GM19395 (cell line): ENCODE measurements at regions not wholly inside any gene's neighbourhood (a gene's known extent, or its start where the extent isn't known, plus 50 kb on each side); places are given as distances from the start of the nearest gene placed in this dataset.

Experiments used
- ATAC-seq: cut with Tn5 transposase; IDR thresholded peaks from one replicate; pipeline ENCODE4 v1.9.1; 2021; ENCODE audit warnings: mild to moderate bottlenecking, moderate library complexity; ENCODE audit not compliant: unreplicated experiment

DNA sequence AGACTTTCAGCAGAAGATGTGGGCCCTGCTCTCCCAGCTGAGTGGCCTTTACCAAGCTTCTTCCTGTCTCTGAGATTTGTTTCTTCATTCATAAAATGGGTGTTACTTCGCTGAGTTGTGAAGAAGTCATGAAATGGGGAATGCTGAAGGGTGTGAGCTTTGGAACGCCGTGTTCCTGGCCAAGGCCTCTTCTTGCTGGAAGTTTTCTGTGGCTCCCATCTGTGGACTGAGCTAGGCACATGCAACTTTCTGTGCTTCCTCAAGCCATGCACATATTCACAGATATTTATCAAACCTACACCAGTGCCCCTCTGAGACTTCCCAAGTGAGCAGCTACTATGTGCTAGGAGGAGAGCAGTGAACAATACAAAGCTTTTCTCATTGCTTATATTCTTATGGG, 106.3 kb upstream of the JUN start:
- ATAC-seq: no peak

GRCh38 chr1:58890609-58891008, 106.8 kb upstream of the JUN start:
- no peak for ATAC-seq

- ATAC-seq: no peak
These were observed 107.5 kb upstream of the JUN start for GRCh38 chr1:58891347-58891746.

GRCh38 chr1:58893257-58893869, 109.5 kb upstream of the JUN start:
- ATAC-seq: no peak

DNA sequence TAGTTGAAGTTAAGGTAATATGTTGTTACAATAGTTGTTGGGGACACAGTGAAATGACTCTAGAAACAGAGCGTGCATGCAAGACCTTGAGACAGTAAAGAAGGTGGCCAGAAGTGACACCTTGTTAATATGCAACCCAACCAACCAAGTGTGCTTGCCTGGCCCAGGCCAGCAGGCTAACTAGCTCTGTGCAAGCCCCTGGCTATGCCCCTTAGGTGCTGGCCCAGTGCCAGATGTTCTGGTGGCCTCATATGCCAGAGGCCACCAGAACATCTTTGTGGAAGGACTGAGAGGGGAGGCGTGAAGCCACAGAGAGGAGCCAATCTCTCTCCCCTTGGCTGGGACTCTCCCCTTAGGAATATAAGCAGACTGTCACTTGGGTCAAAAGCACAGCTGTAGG, 111.2 kb upstream of the JUN start:
- no peak for ATAC-seq

GRCh38 chr1:58895559-58896145, 111.8 kb upstream of the JUN start:
- ATAC-seq: no peak

DNA sequence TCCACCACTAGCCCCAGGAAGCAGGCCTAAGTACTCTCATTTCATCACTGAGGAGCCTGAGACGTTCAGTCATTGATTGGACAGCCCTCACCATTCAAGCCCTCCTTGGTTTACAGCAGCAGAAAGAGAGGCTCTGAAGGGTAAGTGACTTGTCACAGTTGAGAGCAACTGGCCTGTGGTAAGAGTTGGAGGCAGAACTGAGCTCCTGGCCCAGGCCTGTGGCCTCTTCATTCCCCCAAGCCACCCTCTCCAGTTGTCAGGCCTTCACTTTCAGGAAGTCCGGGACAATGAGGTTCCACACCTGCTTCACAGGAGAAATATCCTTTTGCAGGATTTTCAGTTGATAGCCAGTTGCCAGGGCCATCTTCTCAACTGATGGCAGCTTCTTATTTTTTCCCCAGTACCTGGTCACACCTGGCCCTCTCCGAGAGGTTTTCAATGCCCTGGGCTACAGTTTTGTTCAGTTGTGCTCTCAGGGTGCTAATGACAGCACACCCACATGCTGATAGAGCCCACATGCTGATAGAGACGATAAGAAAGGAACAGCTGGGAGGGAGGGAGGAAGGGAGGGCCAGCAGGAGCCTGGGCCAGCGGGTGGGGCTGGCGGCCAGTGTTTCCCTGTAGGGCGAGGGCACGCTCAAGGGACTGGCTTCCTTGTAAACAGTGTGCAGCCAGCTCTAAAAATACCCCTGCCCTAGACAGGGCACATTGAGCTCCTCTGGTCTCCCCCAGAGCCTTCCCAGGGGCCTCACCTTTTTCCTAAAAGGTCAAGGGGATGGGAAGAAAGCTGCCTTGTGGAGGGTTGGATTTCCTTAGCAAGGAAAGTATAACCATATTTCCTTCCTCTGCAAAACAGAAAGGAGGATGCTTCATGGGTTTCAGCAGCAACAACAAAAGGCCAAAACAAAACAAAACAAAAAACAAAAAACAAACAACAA, 112.7 kb upstream of the JUN start:
- ATAC-seq: no peak

DNA sequence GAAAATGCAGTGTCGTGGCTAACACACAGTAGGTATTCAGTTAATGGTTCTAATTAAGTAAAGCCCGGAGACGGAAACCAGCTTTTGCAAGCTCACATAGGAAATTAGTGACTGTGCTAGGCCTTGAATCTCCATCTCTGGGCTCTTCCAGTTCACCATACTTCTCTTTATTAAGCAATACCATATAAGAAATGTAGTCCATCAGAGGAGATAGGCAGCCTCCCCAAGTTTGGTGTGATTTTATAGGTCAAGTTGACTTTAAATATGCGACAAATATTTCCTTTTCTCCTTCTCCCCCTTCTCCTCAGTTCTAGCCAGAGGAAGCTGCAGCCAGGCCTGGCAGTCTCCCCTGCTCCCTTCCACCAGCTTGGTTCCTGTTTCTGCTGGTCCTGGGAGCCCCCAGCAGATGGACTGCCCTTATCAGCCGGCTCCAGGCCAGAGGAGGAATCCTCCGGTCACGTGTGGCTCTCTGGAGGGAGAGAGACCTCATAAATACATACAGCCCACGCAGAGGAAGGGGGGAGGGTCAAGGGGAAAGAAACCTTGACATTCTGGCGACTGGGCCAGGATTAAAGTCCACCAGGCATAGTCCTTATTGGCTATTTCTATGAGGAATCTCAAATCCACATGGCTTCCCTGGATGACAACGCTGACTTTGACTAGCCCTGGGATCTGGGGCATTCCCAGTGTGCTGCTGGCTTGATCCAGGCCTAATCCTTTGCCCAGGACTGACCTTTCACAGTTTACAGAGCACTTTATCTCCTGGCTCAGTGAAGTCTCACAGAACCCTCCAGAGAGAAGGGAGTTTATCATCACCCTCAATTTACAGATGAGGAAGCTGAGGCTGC, 115.1 kb upstream of the JUN start:
- no peak for ATAC-seq

DNA sequence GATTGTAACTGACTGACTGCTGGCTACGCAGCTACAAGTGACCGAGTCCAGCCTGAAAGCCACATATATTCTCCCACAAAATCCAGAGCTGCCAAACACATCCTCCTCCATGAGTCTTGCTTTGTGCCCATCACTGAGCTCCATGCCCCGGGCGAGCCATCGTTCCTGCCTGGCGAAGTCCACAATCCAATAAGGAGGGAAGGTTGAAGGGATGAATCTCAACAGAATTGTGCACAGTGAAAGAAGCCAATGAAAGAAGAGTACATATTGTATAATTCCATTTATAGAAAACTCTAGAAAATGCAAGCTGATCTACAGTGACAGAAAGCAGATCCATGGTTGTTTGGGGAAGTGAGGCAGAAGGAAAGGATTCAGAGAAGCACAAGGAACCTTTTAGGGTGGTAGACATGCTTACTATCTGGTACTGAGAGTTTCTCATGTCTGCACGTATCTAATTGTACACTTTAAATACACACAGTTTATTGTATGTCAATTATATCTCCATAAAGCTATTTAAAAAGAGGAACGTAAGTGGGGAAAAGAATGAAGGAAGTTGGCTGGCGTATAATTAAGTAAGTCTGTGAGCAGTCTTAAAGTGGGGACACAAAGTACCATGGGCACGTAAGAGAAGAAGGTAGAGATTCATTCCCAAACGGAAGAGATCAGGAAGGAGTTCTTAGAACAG, 115.9 kb upstream of the JUN start:
- no peak for ATAC-seq

DNA sequence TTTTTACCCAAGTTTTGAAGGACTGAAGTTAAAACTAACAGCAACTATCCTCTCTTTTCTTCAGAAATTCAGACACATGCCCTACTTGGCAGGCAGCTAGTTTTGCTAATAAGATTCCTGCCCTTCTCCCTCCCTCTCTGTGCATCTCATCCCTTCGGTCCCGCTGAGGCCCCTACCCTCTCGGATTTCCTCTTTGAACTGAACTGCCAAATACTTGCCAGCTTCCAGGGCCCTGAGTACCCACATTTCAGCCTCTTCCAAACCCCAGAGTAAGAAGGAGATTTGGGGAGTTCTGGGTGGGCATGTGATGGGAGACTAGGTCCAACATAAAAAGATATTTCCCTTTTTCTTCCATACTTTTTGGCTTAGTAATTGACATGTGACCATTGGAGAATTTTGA, 116.5 kb upstream of the JUN start:
- ATAC-seq: no peak

GRCh38 chr1:58901008-58901407, 117.2 kb upstream of the JUN start:
- no peak for ATAC-seq

- no peak for ATAC-seq
These were observed 119.1 kb upstream of the JUN start for GRCh38 chr1:58902830-58903513.

DNA sequence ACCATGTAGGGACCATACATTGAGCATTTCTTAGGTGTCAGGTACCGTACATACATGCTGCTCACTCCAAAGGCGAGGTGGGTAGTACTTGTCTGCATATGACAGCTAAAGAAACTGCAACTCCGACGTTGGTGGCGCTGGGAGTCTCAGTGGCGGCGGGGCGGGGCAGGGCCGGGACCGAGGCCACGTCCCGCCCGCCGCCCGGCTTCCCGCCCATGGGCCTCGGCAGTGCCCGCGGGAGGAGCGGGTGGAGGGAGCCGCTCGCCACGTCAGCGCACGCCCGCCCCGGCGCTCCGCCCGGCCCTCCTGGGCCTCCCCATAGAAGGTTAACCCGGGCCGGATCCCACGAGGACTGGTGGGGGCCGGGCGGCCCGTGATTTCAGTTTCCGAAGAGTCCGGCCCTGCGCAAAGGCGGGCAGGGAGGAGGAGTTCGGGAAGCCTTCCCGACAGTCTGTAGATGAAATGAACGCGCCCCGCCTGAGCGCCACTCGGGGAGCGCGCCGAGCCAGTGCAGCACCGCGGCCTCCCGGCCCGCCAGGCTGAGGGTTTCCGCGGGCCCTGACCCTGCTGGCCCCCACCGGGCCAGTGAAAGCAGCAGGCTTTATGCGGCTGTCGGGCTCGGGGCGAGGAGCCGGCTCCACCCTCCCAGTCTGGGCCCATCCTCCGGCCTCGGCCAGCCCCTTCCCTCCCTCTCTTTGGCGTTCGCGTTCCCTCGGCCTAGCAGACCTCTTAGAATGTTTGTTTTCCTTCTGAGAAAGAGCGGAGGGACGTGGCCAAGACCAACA, 119.9 kb upstream of the JUN start:
- peak; percentile 84 for ATAC-seq

DNA sequence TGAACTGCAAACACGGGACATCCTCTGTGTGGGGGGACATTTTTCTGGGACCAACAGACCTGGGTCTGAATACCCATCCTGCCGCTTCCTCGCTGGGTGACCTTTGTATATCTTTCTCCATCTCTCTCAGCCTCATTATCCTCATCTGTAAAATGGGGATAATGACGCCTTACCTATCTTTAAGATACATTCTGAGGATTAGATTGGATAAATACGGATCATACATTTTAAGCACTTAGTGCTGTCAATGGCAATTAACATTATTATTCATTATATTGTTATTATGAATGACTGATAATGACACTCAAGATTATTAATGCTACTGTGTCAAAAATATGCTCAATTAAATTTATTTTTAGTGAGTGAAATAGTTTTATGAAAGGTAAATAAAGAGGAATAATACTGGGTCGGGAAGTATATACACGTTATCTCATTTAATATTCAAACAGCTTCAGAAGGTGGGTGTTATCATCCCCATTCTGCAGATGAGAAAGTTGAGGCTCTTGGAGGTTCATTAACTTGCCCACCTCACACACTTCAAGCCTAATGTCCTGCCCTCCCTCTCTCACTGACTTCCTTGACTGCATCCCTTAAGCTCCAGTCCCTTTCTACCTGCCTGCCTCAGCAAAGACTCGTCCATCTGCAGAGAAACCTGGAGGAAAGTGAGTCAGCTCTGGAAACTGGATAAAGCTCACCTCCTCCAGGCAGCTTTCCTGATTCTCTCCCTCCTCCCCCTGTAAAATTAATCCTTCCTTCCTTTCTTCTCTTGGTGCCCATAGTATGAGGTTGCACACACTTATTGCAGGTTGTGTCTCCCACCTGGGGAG, 120.7 kb upstream of the JUN start:
- ATAC-seq: no peak

DNA sequence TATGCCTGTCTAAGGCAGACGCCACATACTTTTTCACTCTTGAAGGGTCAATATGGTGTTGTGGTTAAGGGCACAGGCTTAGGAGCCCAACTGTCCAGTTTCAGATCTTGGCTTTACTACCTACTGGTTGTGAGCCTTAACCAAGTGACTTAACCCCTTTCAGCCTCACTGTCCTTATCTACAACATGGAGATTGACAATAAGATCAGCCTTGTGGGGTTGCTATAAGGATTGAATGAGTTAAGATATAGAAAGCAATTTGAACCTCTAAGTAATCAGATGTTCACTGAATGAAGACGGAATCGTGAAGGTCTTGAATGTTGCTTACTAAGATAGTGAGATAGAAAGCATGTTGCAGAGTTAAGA, 121.3 kb upstream of the JUN start:
- no peak for ATAC-seq

- no peak for ATAC-seq
These were observed 121.9 kb upstream of the JUN start for GRCh38 chr1:58905628-58906221.

DNA sequence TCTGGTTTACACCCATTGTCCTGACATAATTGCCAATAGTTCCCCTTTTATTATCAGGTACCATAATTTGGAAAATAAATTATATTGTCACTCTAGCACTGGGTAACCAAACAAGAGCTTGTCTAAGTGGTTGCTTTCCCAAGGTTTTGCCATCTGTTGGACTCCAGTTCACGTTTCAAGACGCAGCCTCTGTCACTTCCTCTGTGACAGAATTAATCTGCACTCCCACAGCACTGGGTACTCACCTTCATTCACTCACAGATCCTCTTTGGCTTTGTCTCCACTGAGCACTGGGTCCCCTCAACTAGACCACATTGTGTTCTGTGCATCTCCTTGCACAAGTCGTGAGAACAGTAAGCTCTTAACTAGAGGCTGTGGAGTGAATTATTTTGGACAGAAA, 123.6 kb upstream of the JUN start:
- no peak for ATAC-seq
